RWPE2 (cell line): ENCODE measurements at regions not wholly inside any gene's neighbourhood (a gene's known extent, or its start where the extent isn't known, plus 50 kb on each side); places are given as distances from the start of the nearest gene placed in this dataset.

Experiments
- ATAC-seq: fragments of 200-7000 bp; cut with Tn5 transposase; 3 replicates; pipeline ENCODE4 v1.9.1; 2021; ENCODE audit warnings: low read depth
- DNase-seq: peaks from one replicate; pipeline ENCODE4 v3.0.0-alpha.2; 2020; ENCODE audit warnings: low spot score
- H3K27ac ChIP-seq: fragments of 450-650 bp; 2 replicates; pipeline ENCODE4 v1.5.1; 2017; ENCODE audit warnings: mild to moderate bottlenecking; ENCODE audit not compliant: poor library complexity, severe bottlenecking
- H3K27me3 ChIP-seq: fragments of 250-450 bp; sonication (Bioruptor Pico); 2 replicates; pipeline ENCODE4 v1.5.1; 2021; ENCODE audit warnings: mild to moderate bottlenecking, moderate library complexity; ENCODE audit not compliant: insufficient read depth, poor library complexity, severe bottlenecking
- H3K36me3 ChIP-seq: fragments of 250-450 bp; sonication (Bioruptor Pico); 2 replicates; pipeline ENCODE4 v1.5.1; 2020; ENCODE audit warnings: low read depth, mild to moderate bottlenecking, moderate library complexity
- H3K4me1 ChIP-seq: fragments of 250-450 bp; sonication (Bioruptor Pico); 2 replicates; pipeline ENCODE4 v1.5.1; 2021; ENCODE audit warnings: mild to moderate bottlenecking, moderate library complexity; ENCODE audit not compliant: insufficient read depth, poor library complexity, severe bottlenecking
- H3K4me3 ChIP-seq: fragments of 250-450 bp; sonication (Bioruptor Pico); 2 replicates; pipeline ENCODE4 v1.5.1; 2021; ENCODE audit warnings: mild to moderate bottlenecking, moderate library complexity; ENCODE audit not compliant: severe bottlenecking
- H3K9me3 ChIP-seq: fragments of 250-450 bp; sonication (Bioruptor Pico); 2 replicates; pipeline ENCODE4 v1.5.1; 2021; ENCODE audit warnings: mild to moderate bottlenecking, moderate library complexity; ENCODE audit not compliant: severe bottlenecking
- CTCF ChIP-seq: fragments of 450-650 bp; IDR thresholded peaks from one replicate; pipeline ENCODE4 v1.5.1; 2017; ENCODE audit warnings: mild to moderate bottlenecking, moderate library complexity; ENCODE audit not compliant: poor library complexity, severe bottlenecking

GRCh38 chr5:73265641-73266040, 92.6 kb downstream of the TMEM174 start:
- H3K4me1 ChIP-seq: no peaks in the 10 kb centered on the region
- no peak for TF ChIP-seq CTCF
- H3K4me3 ChIP-seq: no peak overlapping the region
- no peaks in the 10 kb centered on the region for H3K27me3 ChIP-seq
- DNase-seq (no peak), ATAC-seq (no peak)
- no peaks in the 10 kb centered on the region for H3K36me3 ChIP-seq
- H3K9me3 ChIP-seq: no peaks in the 10 kb centered on the region
- H3K27ac ChIP-seq: no peak overlapping the region

GRCh38 chr5:73264631-73265030, 91.6 kb downstream of the TMEM174 start:
- no peaks in the 10 kb centered on the region for H3K27me3 ChIP-seq
- no peak for DNase-seq
- no peak for ATAC-seq
- no peaks in the 10 kb centered on the region for H3K36me3 ChIP-seq
- H3K27ac ChIP-seq: no peak overlapping the region
- TF ChIP-seq CTCF: no peak
- H3K9me3 ChIP-seq: no peaks in the 10 kb centered on the region
- no peaks in the 10 kb centered on the region for H3K4me1 ChIP-seq
- H3K4me3 ChIP-seq: no peak overlapping the region

GRCh38 chr5:73263001-73263710, 90.2 kb downstream of the TMEM174 start:
- DNase-seq: no peak
- H3K4me3 ChIP-seq: no peak overlapping the region
- TF ChIP-seq CTCF: no peak
- H3K36me3 ChIP-seq: no peaks in the 10 kb centered on the region
- H3K9me3 ChIP-seq: no peaks in the 10 kb centered on the region
- H3K27ac ChIP-seq: no peak overlapping the region
- H3K27me3 ChIP-seq: no peaks in the 10 kb centered on the region
- no peak for ATAC-seq
- no peaks in the 10 kb centered on the region for H3K4me1 ChIP-seq

- no peaks in the 10 kb centered on the region for H3K4me1 ChIP-seq
- no peaks in the 10 kb centered on the region for H3K27me3 ChIP-seq
- no peak overlapping the region for H3K27ac ChIP-seq
- no peaks in the 10 kb centered on the region for H3K36me3 ChIP-seq
- no peak for DNase-seq
- peak; percentile 100 for ATAC-seq
- no peak for TF ChIP-seq CTCF
- H3K4me3 ChIP-seq: no peak overlapping the region
- H3K9me3 ChIP-seq: no peaks in the 10 kb centered on the region
Observed at GRCh38 chr5:73256862-73257261, 83.9 kb downstream of the TMEM174 start.

GRCh38 chr5:73256462-73256861, 83.5 kb downstream of the TMEM174 start:
- Histone ChIP-seq H3K4me3 (no peak overlapping the region), H3K27ac (no peak overlapping the region), H3K36me3 (no peaks in the 10 kb centered on the region), H3K9me3 (no peaks in the 10 kb centered on the region), H3K4me1 (no peaks in the 10 kb centered on the region), H3K27me3 (no peaks in the 10 kb centered on the region)
- no peak for ATAC-seq
- DNase-seq: no peak
- TF ChIP-seq CTCF: no peak
